ENCODE measurements at regions not wholly inside any gene's neighbourhood (a gene's known extent, or its start where the extent isn't known, plus 50 kb on each side); places are given as distances from the start of the nearest gene placed in this dataset.
A peak's percentile ranks its signal among the peaks of the same experiment; 100 is the strongest.
"Not testable (repeated sequence)": the region's sequence is repeated elsewhere in the genome, so short reads cannot be mapped to it uniquely, and the experiment has no call there.

DNA sequence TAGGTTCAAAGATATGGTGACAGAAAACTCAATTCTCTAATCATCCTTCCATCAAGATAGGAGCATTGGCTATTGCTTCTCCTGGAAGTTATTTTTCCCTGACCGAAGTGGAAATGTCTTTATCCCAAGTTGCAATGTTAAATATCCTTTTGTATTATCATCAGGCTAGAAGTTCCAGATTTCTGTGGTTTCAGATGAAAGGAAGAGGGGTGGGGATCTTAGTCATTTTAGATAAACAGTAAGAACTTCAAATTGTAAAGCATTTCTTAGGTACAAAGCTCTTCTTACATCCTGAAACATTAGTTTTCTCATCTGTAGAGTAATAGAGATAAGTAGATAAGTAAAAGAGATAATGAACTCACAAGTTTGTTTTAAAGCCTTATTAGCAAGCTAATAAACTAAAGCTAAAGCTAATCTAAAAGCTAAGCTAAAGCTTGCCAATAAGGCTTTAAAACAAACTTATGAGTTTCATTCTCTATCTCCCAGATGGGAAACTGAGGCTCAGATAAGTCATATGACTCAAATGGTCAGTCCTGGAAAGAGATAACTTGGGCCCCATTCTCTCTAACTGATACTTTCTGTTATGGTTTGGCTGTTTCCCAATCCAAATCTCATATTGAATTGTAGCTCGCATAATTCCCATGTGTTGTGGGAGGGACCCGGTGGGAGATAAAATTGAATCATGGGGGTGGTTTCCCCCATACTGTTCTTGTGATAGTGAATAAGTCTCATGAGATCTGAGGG, 99.2 kb upstream of the KCNK2 start:
- no peak for DNase-seq (ENCODE audit: low spot score)

GRCh38 chr1:214989341-214989740, 93.2 kb upstream of the KCNK2 start:
- DNase-seq (ENCODE audit: low spot score), result no peak

GRCh38 chr1:214990619-214991018, 91.9 kb upstream of the KCNK2 start:
- DNase-seq (ENCODE audit: low spot score), result peak; percentile 54

- DNase-seq (ENCODE audit: low spot score), result no peak
Measured at GRCh38 chr1:214991691-214992315, 90.7 kb upstream of the KCNK2 start.

DNA sequence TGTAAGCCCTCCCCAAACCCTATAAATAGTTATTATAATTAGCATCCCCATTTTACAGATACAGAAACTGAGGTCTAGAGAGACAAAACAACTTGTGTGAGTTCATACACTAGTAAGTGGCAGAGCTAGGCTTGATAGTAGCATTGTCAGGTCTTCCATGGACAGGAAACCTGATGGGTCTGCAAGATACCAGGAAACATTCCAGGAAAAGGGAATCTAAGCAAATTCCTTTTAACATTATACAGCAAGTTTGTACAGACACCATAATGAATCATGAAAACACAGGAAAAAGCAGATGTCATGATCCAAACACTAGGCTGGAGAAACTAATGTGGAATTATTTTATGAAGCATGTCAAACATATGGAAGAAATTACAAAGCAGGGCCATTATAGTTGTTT, 89.1 kb upstream of the KCNK2 start:
- DNase-seq (ENCODE audit: low spot score), result no peak

- no peak for DNase-seq (ENCODE audit: low spot score)
Measured at GRCh38 chr1:214997685-214998084, 84.9 kb upstream of the KCNK2 start.

DNA sequence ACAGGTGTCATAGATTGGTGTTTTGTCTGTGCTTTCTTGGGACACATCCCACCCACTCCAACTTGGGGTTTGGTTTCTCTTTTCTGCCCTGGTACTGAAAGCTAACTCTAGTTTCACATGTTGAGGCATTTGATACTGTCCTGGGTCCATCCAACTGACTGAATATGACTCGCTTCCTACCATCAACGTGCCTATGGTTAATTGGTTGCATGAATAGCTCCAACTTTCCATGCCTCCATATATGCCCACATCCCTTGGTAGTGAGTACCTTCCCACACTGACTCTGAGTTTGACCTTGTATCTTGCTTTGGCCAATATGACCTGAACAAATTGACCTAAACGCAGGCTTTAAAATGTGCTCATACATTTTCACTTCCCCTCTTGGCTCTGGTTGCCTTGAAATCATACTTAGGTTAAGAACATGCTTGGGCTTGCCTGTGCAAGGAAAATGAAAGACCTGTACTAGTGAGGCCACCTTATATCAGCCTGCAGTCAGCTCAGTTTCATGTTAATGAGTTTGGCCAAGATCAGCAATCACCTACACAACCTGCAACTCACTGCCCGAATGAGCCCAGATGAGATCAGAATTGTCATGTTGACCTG, 81.0 kb upstream of the KCNK2 start:
- no peak for DNase-seq (ENCODE audit: low spot score)

GRCh38 chr1:215002471-215002870, 80.1 kb upstream of the KCNK2 start:
- no peak for DNase-seq (ENCODE audit: low spot score)

GRCh38 chr1:215003686-215004085, 78.9 kb upstream of the KCNK2 start:
- DNase-seq (ENCODE audit: low spot score), result no peak

DNA sequence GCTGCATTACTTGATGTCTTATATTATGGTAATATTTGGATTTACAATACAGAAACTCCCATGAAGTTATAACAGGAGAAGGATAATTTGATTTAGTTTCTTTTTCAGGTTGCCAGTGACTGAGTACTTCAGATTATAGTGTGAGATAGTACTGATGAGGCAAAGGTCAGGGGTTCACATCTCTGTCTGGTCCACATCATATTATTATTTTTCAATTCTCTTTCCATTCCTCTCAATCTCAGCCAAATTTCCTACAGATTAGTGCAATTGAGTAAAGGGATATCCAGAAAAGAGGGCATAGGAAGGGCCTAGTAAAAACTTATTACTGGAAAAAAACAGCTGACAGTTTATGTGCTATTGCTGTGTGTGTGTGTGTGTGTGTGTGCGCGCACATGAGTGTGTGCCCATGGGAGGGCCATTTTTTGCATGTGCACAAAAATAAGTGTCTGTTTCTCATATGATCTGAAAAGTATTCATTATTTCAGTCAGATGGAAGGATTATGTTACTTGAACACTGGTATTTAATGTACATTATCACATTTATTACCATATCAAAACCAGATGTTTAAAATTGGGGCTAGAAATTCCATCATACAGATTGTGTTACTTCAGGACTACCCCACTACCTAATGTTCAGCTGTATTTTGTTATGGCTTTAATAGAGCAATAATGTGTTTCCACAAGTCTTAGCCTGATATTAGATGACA, 78.3 kb upstream of the KCNK2 start:
- no peak for DNase-seq (ENCODE audit: low spot score)

DNA sequence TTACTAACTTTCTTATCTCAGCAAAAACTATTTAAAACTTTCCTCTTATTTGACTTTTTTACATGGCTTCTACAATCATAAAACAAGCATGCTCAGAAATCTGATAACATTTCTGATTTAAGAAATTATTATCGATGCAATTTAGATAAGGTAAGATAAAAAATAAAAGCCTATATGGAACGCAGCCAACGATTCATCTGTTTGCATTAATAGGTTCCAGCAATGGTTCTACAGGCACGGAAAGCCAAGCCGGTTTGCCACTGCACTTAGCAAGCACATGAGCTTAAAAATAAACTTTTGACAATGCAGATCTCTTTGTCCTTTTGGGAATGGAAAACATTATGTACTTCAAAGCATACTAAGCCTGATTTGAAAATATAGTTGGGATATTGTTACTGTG, 77.5 kb upstream of the KCNK2 start:
- DNase-seq (ENCODE audit: low spot score), result no peak

DNA sequence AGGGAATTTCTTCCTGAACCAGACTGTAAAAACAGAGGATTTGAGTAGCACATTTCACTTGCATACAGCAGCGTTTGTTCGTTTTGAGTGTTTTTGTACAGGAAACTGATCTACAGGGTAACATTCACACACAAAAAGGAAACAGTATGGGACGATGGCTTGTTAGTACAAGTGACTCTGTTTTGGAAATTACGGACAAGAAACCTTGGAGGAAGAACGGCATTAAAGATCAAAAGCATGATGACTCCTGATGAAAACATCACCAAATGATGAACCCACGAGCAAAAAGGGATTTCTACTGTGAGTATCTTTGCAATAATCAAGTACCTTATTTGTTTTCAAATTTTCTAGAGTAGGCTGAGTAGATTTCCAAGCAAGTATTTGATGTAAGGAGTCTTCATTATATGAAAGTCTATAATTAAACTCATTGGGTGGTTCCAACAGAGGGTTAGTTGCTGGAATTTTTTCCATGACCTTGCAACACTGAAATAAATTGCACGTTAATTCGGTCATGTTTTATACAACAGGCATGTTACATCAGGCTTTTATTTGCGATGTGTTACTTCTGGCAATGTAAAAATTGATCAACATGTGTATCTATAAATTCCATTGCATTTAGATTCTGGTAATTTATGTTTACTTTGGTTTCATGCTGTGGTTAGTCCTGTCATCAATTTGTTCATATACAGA, 76.7 kb upstream of the KCNK2 start:
- no peak for DNase-seq (ENCODE audit: low spot score)

DNA sequence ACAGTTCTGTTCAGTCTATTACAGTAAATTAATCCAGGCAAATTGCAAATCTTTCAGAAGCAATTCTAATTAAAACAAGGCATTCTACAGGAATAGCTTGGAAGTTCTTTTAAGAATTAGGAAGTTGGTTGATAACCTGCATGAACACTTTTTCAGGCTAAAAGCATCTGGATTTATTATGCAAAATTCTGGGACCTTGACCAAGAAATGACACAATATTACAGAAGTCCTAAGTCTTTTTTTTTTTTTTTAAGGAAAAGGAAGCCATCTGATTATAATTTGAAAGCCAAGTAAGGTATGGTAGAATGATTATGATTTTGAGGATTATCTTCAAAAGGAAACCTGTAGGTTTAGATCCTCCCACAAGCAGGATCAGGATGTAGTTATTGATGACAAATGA, 74.7 kb upstream of the KCNK2 start:
- DNase-seq (ENCODE audit: low spot score), result no peak

- no peak for DNase-seq (ENCODE audit: low spot score)
Measured at GRCh38 chr1:215018555-215018954, 64.0 kb upstream of the KCNK2 start.

GRCh38 chr1:215022204-215022603, 60.3 kb upstream of the KCNK2 start:
- DNase-seq (ENCODE audit: low spot score), result no peak

DNA sequence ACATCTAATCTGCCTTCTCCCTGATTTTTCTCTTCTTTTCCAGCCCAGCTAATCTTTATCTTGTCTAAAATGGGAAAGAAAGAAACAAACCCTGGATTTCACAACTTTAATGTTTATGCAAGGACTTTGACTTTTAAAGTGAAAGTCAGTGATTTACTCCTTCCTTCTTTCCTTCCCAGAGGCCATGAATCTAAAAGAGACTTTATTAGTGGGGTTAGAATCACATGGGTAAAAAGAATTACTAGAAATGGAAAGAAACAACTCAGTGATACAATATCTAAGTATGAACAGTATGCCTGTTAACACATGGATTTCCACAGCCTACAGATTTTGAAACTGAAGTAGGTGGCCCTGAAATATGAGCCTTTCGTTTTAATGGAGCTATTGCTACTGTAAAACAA, 59.8 kb upstream of the KCNK2 start:
- no peak for DNase-seq (ENCODE audit: low spot score)

DNA sequence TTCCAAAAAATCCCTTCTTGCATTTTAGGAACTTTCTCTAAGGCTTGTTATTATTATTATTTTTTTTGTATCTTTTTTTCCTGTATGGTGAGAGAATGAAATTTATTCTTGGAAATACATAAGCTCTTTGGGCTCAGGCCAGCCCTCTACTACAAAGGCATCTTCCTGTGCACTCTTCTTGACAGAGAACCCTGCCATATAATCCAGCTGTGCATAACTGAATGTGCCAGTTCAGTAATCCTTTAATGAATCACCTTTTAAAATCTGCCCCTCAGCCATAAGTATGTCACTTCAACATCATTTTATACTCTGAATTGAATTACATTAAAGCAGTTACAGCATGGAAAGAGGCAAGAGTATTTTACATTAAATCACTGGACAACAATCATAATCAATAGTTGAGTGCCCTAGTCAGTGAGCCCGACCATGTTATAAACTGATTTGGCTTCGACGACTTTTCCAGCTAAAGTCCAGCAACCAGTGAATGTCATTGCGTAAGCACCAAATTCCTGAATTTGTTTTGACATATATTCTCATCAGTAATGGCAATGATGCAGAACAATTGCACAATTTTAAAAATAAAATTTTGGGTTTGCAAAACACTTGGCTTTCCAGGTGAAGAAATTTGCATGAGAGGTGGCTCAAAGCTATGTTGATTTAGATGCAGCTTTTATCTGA, 59.2 kb upstream of the KCNK2 start:
- no peak for DNase-seq (ENCODE audit: low spot score)

- no peak for DNase-seq (ENCODE audit: low spot score)
Measured at GRCh38 chr1:215028954-215029353, 53.6 kb upstream of the KCNK2 start.

GRCh38 chr1:215030581-215030980, 52.0 kb upstream of the KCNK2 start:
- DNase-seq (ENCODE audit: low spot score), result not testable (repeated sequence)

DNA sequence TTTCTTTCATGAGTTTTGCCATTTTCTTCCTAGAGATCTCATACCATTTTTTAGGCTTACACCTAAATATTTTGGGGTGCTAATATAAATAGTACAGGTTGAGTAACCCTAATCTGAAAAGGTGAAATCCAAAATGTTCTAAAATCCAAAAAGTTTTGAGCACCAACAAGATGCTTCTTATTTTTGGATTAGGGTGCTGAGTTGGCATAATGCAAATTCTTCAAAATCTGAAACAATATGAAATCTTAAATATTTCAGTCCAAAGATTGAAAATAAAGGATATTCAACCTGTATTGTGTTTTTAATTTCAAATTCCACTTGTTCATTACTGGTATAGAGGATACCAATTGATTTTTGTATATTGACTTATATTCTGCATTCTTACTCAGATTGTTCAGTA, 51.1 kb upstream of the KCNK2 start:
- DNase-seq (ENCODE audit: low spot score), result no peak

Data from RKO (cell line).